ENCODE measurements at regions not wholly inside any gene's neighbourhood (a gene's known extent, or its start where the extent isn't known, plus 50 kb on each side); places are given as distances from the start of the nearest gene placed in this dataset.
A peak's percentile ranks its signal among the peaks of the same experiment; 100 is the strongest.

- intact Hi-C loops (cut with DNase I) = no loop called here
- Histone ChIP-seq H3K4me3 (no peak overlapping the region), H3K9me3 (no peaks in the 10 kb centered on the region), H3K27ac (no peak overlapping the region), H3K27me3 (no peaks in the 10 kb centered on the region), H3K4me1 (ENCODE audit: insufficient read depth) (no peaks in the 10 kb centered on the region), H3K36me3 (no peaks in the 10 kb centered on the region)
- no peak for TF ChIP-seq POLR2A (IDR thresholded peaks at IDR 0.05)
- no peak for TF ChIP-seq CTCF (IDR thresholded peaks at IDR 0.05)
- no peak for TF ChIP-seq EP300 (IDR thresholded peaks at IDR 0.05)
- 11 to 17% (median 15%) methylated on average over 3 of the region's 3 CpGs for WGBS, 3 donors
- no peak for DNase-seq
Observed at GRCh38 chr2:200725596-200725995, 86.1 kb upstream of the BZW1 start.

- H3K27me3 ChIP-seq = no peaks in the 10 kb centered on the region
- H3K27ac ChIP-seq = no peak overlapping the region
- WGBS, 3 donors = 0 to 20% (median 3%) methylated on average over 1 of the region's 1 CpG
- no peak overlapping the region for H3K4me3 ChIP-seq
- H3K36me3 ChIP-seq = no peaks in the 10 kb centered on the region
- no peak for TF ChIP-seq EP300 (IDR thresholded peaks at IDR 0.05)
- H3K4me1 ChIP-seq (ENCODE audit: insufficient read depth) = no peaks in the 10 kb centered on the region
- no peaks in the 10 kb centered on the region for H3K9me3 ChIP-seq
- intact Hi-C loops (cut with DNase I) = no loop called here
- DNase-seq = peak; percentile 31 to 74 (median 58)
Observed at GRCh38 chr2:200728630-200729029, 83.1 kb upstream of the BZW1 start.

- 63 to 88% (median 67%) methylated on average over 2 of the region's 2 CpGs for WGBS, 3 donors
- intact Hi-C loops (cut with DNase I) = no loop called here
- H3K9me3 ChIP-seq = no peaks in the 10 kb centered on the region
- H3K4me1 ChIP-seq (ENCODE audit: insufficient read depth) = no peaks in the 10 kb centered on the region
- TF ChIP-seq EP300 (IDR thresholded peaks at IDR 0.05) (no peak), CTCF (IDR thresholded peaks at IDR 0.05) (no peak), POLR2A (IDR thresholded peaks at IDR 0.05) (no peak)
- H3K27ac ChIP-seq = no peak overlapping the region
- DNase-seq = no peak
- H3K27me3 ChIP-seq = no peaks in the 10 kb centered on the region
- no peak overlapping the region for H3K4me3 ChIP-seq
- H3K36me3 ChIP-seq = no peaks in the 10 kb centered on the region
Observed at GRCh38 chr2:200730302-200730701, 81.4 kb upstream of the BZW1 start.

GRCh38 chr2:200730960-200731359 lies 80.8 kb upstream of the BZW1 start:
- H3K27ac ChIP-seq = no peak overlapping the region
- 85 to 91% (median 89%) methylated on average over 3 of the region's 3 CpGs for WGBS, 3 donors
- no peaks in the 10 kb centered on the region for H3K36me3 ChIP-seq
- no peaks in the 10 kb centered on the region for H3K9me3 ChIP-seq
- no peaks in the 10 kb centered on the region for H3K27me3 ChIP-seq
- no peak for DNase-seq
- TF ChIP-seq CTCF (IDR thresholded peaks at IDR 0.05) (no peak), POLR2A (IDR thresholded peaks at IDR 0.05) (no peak), EP300 (IDR thresholded peaks at IDR 0.05) (no peak)
- intact Hi-C loops (cut with DNase I) = no loop called here
- H3K4me3 ChIP-seq = no peak overlapping the region
- H3K4me1 ChIP-seq (ENCODE audit: insufficient read depth) = no peaks in the 10 kb centered on the region

- H3K27ac ChIP-seq = no peak overlapping the region
- H3K36me3 ChIP-seq = no peaks in the 10 kb centered on the region
- intact Hi-C loops (cut with DNase I) = no loop called here
- no peaks in the 10 kb centered on the region for H3K4me1 ChIP-seq (ENCODE audit: insufficient read depth)
- H3K9me3 ChIP-seq = no peaks in the 10 kb centered on the region
- WGBS, 3 donors = 92 to 99% (median 98%) methylated on average over 2 of the region's 2 CpGs
- H3K27me3 ChIP-seq = no peaks in the 10 kb centered on the region
- no peak for DNase-seq
- no peak overlapping the region for H3K4me3 ChIP-seq
- TF ChIP-seq CTCF (IDR thresholded peaks at IDR 0.05) (no peak), EP300 (IDR thresholded peaks at IDR 0.05) (no peak), POLR2A (IDR thresholded peaks at IDR 0.05) (no peak)
Observed at GRCh38 chr2:200732866-200733265, 78.8 kb upstream of the BZW1 start.

Measured in ovary (tissue), 7 donors.